ENCODE measurements at regions not wholly inside any gene's neighbourhood (a gene's known extent, or its start where the extent isn't known, plus 50 kb on each side); places are given as distances from the start of the nearest gene placed in this dataset.

DNA sequence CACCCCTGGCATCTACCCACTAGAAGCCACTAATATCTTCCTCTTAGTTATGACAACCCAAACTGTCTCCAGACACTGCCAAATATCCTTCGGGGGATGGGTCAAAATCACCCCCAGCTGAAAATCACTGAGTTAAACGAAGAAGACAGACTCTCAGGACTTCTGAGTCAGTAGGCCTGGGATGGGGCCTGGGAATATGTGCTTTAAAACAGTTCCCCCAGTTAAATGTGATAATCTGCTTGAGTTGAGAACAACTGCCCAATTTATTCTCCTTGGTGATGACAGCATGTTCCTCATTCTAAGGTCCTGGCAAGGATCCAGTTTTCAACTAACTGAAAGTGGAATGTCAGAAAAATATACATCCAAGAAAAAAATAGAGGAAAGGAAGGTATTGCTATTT is 52.4 kb downstream of the CBLL2 start:
- DNase-seq = no peak

GRCh38 chrX:22329783-22330182 is 57.1 kb downstream of the CBLL2 start:
- DNase-seq = no peak

DNA sequence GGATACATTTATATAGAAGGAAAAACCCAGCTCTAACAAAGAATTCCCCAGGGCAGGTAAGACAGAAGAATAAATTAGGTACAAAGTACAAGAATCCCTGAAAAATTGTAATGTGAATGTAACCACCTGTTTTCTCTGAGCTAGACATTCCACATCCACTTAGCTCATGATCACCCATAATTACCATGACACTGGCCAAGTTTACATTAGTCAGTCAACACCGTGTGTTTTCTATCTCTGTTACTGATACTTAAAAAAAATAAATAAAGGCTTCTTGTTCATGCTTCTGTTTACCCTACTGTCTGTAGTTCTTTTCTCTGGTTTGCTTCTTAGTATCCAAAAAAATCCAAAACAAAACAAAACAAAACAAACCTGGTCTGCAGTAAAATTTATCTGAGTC is 66.0 kb downstream of the CBLL2 start:
- no peak for DNase-seq

- DNase-seq = no peak
Observed at GRCh38 chrX:22339459-22339858, 66.7 kb downstream of the CBLL2 start.

DNA sequence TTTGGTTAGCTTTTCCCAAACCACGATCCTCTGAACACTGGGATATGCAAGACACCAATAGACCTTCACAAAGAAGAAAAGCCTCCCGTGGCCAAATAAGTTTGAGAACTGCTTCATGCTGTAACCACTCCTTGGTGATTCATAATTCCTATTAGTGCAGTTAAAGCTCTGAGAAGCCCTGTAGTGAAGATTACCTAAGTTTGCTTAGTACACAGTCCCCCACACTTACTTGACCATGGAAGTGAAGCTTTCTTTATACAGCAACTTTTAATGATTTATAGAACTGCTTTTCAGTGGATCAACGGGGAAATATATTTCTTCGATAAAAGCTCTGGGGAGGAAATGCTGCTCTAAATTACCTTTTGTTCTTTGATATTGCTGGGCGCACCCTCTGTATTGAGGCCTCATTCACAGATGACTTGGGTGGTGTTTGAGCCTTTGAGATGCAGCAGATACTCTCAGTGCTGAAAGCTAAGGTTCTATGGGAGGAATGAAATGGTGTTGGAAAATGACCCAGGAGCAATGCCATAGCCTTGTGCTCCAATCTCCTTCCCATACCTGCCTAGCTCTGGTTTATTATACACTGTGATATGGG is 67.4 kb downstream of the CBLL2 start:
- DNase-seq = no peak

- no peak for DNase-seq
Observed at GRCh38 chrX:22343192-22343591, 70.5 kb downstream of the CBLL2 start.

GRCh38 chrX:22345884-22346283 is 73.2 kb downstream of the CBLL2 start:
- DNase-seq = no peak

- DNase-seq = no peak
Observed at GRCh38 chrX:22347491-22347890, 74.8 kb downstream of the CBLL2 start.

DNA sequence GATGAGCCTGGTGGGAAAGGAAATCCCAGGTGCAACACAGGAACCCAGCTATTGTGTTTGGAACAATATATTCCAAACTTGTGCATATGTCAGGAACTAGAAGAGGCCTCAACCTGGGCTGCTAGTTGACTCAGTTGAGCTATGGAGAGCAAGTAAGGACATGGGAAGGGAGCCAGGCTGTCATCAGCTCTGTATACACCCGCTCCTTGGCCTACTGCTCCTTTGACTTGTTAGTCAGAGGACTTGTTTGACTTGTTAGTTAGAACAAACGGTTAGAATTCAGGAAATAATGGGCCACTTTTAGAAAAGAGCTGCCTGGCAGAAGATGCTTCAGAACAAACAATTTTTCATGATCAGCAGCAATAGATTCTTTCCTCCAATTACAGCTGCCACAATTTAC is 76.4 kb downstream of the CBLL2 start:
- no peak for DNase-seq

DNA sequence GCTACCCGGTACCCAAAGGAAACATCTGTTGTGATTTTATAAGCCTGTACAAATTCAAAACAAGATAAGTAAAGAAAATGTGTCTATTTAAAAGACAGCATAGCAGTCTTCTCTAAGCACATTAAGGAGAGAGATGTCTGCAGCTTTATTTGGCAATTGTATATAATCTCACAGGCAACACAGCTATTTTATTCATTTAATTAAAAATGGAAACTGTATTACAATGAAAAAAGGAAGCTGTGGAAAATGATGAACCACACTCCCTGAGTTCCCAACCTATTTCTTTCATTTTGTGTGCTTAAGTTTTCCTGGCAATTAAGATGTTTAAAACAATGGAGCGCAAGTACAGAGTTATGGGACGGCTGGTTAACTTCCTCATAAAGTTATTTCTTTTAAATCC is 78.4 kb downstream of the CBLL2 start:
- no peak for DNase-seq

DNA sequence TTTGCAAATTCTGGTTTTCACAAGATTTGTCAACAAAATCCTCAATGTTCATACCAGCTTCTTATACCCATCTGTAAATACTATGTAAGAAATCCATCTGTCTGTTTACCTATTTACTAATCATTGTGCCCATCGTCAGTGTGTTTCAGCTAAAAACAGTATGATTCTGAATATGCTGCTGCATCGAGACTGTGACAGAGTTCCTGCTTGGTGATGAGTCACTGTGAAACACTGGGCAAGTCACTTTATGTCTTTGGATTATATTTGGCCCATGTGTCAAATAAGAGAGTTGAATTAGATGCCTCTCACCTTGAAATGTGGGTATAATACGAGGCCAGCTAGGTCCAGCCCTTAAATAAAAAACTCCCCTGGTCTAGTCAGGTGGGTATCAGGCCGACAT is 79.3 kb downstream of the CBLL2 start:
- DNase-seq = no peak

- DNase-seq = no peak
Observed at GRCh38 chrX:22357621-22358020, 84.9 kb downstream of the CBLL2 start.

GRCh38 chrX:22360129-22360528 is 87.4 kb downstream of the CBLL2 start:
- DNase-seq = no peak

DNA sequence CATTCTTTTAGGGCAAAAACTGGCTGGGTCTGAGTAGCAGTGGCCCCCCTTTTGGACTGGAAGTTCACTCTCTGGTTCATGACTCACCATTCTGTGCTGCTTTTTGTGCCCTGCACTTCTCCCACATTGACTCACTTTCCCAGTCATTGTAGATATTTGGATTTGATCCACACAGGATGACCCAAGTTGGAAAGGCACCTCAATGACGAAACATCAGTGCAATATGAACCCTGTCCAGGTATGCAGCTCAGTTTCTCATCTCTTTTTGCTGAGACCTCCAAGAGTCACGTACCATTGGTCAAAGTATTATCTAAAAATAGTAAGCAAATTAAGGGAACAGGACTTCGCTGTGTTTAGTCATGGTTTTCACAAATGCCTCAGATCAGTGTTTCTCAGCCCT is 92.7 kb downstream of the CBLL2 start:
- DNase-seq = no peak

- no peak for DNase-seq
Observed at GRCh38 chrX:22366166-22366702, 93.5 kb downstream of the CBLL2 start.

GRCh38 chrX:22366906-22367305 is 94.2 kb downstream of the CBLL2 start:
- DNase-seq = no peak

- DNase-seq = no peak
Observed at GRCh38 chrX:22373094-22373493, 100.4 kb downstream of the CBLL2 start.

- DNase-seq = no peak
Observed at GRCh38 chrX:22373766-22374165, 101.1 kb downstream of the CBLL2 start.

GRCh38 chrX:22376369-22376768 is 103.7 kb downstream of the CBLL2 start:
- DNase-seq = no peak

DNA sequence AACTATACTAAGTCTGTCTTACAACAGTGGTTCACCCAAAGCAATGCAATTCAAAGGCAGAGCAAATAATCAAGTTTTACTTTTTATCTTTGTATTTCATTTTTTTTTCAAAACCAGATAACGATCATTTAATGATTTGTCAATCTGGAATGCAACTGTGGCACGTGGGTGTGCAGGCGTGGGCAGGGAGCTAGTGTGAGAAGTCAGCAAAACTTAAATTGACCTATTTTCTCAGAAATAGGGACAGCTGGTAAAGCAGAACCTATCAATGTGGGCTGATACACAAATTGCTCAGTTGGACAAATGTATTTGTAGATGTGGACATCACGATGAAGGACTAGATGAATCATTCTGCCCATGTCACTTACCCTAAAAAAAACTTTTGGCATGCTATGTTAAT is 105.6 kb downstream of the CBLL2 start:
- no peak for DNase-seq

DNA sequence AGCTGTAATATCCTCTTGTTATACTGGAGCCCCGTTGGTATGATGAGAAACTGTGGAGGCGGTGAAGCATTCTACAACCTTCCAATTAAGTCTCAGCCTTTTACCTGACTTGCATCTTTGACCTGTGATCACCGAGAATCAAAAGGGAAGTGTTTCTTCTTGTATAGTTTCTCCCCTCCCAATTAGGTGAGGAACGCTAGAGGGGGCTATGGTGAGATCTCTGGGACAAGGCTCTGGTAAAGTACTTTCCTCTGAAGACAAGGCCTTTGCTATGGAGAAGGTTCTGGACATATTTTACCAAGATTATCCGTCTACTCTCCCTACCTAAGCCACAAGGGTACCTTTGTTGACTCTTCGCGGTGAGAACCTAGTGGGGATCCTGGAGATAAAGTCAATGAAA is 111.3 kb downstream of the CBLL2 start:
- no peak for DNase-seq

GRCh38 chrX:22389556-22390179 is 117.0 kb downstream of the CBLL2 start:
- peak; percentile 1 for DNase-seq

GRCh38 chrX:22392133-22392948 is 119.6 kb downstream of the CBLL2 start:
- peak; percentile 11 for DNase-seq

DNA sequence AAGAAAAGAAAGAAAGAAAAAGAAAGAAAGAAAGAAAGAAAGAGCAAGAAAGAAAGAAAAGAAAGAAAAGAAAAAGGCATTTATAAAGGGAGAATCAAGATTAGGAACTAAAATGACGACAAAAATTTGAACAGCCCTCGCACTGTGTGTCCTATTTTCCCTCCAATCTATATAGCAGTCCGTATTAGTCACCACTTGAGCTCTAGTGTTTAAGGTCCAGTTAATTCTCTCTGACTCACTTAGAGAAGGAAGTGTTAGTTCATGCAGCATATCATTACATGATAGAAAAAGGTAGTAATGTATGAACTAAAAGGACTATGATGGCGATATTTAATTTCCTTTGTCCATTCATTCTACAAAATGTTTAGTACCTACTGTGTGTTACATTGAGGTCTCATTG is 122.7 kb downstream of the CBLL2 start:
- DNase-seq = no peak

Measured in eye (tissue), 1 donor.